ENCODE measurements at regions not wholly inside any gene's neighbourhood (a gene's known extent, or its start where the extent isn't known, plus 50 kb on each side); places are given as distances from the start of the nearest gene placed in this dataset.

- TF ChIP-seq ZNF462 (CRISPR knock-in tag; IDR thresholded peaks at IDR 0.05) (no peak), CTCF (conservative IDR thresholded peaks at IDR 0.05; ENCODE audit: low read depth in 2 of 2) (no peak), CREB1 (CRISPR knock-in tag; IDR thresholded peaks at IDR 0.05; ENCODE audit: low read depth) (no peak), STAT1 (IDR thresholded peaks at IDR 0.05; ENCODE audit: unreplicated experiment) (no peak), ZNF331 (CRISPR knock-in tag; IDR thresholded peaks at IDR 0.05; ENCODE audit: low read depth) (no peak)
These were observed 123.4 kb downstream of the CTTN start (continued) for GRCh38 chr11:70521475-70522308.

GRCh38 chr11:70522309-70522592 lies 123.9 kb downstream of the CTTN start:
- no peak overlapping the region for H3K27ac Mint-ChIP-seq
- Histone ChIP-seq H3F3A (replicated peaks; ENCODE audit: low read depth) (no peaks in the 10 kb centered on the region), H3K79me2 (replicated peaks; ENCODE audit: insufficient read depth) (peaks cover 9% of the 10 kb centered on the region; the same call in 1 of the 2 replicates), H3K9me2 (ENCODE audit: insufficient read depth) (no peaks in the 10 kb centered on the region), H2AFZ (no peak overlapping the region), H3K27me3 (ENCODE audit: insufficient read depth) (no peaks in the 10 kb centered on the region), H3K27ac (ENCODE audit: low read depth) (no peak overlapping the region), H3K36me3 (ENCODE audit: insufficient read depth) (no peaks in the 10 kb centered on the region), H3K4me2 (no peak overlapping the region), H4K20me1 (replicated peaks; ENCODE audit: insufficient read depth) (no peaks in the 10 kb centered on the region; the same call in 1 of the 2 replicates), H3K4me1 (ENCODE audit: insufficient read depth) (peaks cover 25% of the 10 kb centered on the region), H3K4me3 (no peak overlapping the region)
- H3K27me3 Mint-ChIP-seq (ENCODE audit: insufficient read depth, low read depth, poor library complexity): peaks cover 25% of the 10 kb centered on the region
- no peaks in the 10 kb centered on the region for H3K36me3 Mint-ChIP-seq (ENCODE audit: low read depth)
- H3K4me1 Mint-ChIP-seq: peaks cover 67% of the 10 kb centered on the region
- no peak overlapping the region for H3K4me3 Mint-ChIP-seq
- no peak for DNase-seq (ENCODE audit: low spot score)
- no peaks in the 10 kb centered on the region for H3K9me3 Mint-ChIP-seq
- ATAC-seq: no peak
- TF ChIP-seq EZH2 (IDR thresholded peaks at IDR 0.05; ENCODE audit: low read depth, unreplicated experiment) (no peak), STAT1 (IDR thresholded peaks at IDR 0.05; ENCODE audit: unreplicated experiment) (no peak), ZNF331 (CRISPR knock-in tag; IDR thresholded peaks at IDR 0.05; ENCODE audit: low read depth) (no peak), JUNB (IDR thresholded peaks at IDR 0.05; ENCODE audit: unreplicated experiment) (no peak), EZH2phosphoT487 (IDR thresholded peaks at IDR 0.05; ENCODE audit: unreplicated experiment) (no peak), CTCF (conservative IDR thresholded peaks at IDR 0.05; ENCODE audit: low read depth in 2 of 2) (no peak)

All from GM23338 (cell line).